Right atrium auricular region (tissue), 2 donors: ENCODE measurements at regions not wholly inside any gene's neighbourhood (a gene's known extent, or its start where the extent isn't known, plus 50 kb on each side); places are given as distances from the start of the nearest gene placed in this dataset.

Experiments used
- DNase-seq: peaks from one replicate; pipeline ENCODE4 v3.0.0-alpha.2; 2019; ENCODE audit warnings: low spot score
- H3K27ac ChIP-seq, 2 donors: fragments of 200-600 bp; sonication (generic); 1 replicate in 1 of 2; 2 replicates in 1 of 2; pipeline ENCODE4 v1.5.1; 2016 to 2019
- H3K27me3 ChIP-seq, 2 donors: fragments of 200-600 bp; sonication (generic); one replicate each; pipeline versions ENCODE4 v1.5.1 to v1.6.0; 2017 to 2019
- H3K36me3 ChIP-seq: fragments of 200-600 bp; sonication (generic); one replicate; pipeline ENCODE4 v1.5.1; 2016
- H3K4me1 ChIP-seq, 2 donors: fragments of 200-600 bp; sonication (generic); one replicate each; pipeline versions ENCODE4 v1.5.1 to v1.6.0; 2017 to 2019
- H3K4me3 ChIP-seq, 2 donors: fragments of 200-600 bp; sonication (generic); 1 replicate in 1 of 2; 2 replicates in 1 of 2; pipeline ENCODE4 v1.5.1; 2017 to 2019; ENCODE audit warnings: mild to moderate bottlenecking in 1 of 2, moderate library complexity in 1 of 2
- H3K9me3 ChIP-seq, 2 donors: fragments of 200-600 bp; sonication (generic); one replicate each; pipeline ENCODE4 v1.5.1; 2019
- CTCF ChIP-seq, 2 donors: fragments of 200-600 bp; sonication (generic); IDR thresholded peaks; one replicate each; pipeline ENCODE4 v1.5.1; 2019; ENCODE audit warnings: antibody characterized with exemption in 2 of 2

- TF ChIP-seq CTCF (IDR thresholded peaks at IDR 0.05) = no peak
- DNase-seq = no peak
- H3K27ac ChIP-seq = no peak overlapping the region
- no peaks in the 10 kb centered on the region for H3K36me3 ChIP-seq
- no peaks in the 10 kb centered on the region for H3K4me1 ChIP-seq
- no peak overlapping the region for H3K4me3 ChIP-seq
- H3K9me3 ChIP-seq = peaks cover 0 to 4% of the 10 kb centered on the region in 2 donors
- no peaks in the 10 kb centered on the region for H3K27me3 ChIP-seq
These were observed 488.3 kb upstream of the ATXN7L3B start for GRCh38 chr12:74049348-74049747.

GRCh38 chr12:74051848-74052247 lies 485.8 kb upstream of the ATXN7L3B start:
- peaks cover 0 to 4% of the 10 kb centered on the region in 2 donors for H3K9me3 ChIP-seq
- no peaks in the 10 kb centered on the region for H3K27me3 ChIP-seq
- TF ChIP-seq CTCF (IDR thresholded peaks at IDR 0.05) = no peak
- H3K36me3 ChIP-seq = no peaks in the 10 kb centered on the region
- no peak overlapping the region for H3K27ac ChIP-seq
- no peak overlapping the region for H3K4me3 ChIP-seq
- no peaks in the 10 kb centered on the region for H3K4me1 ChIP-seq
- no peak for DNase-seq

- H3K36me3 ChIP-seq = no peaks in the 10 kb centered on the region
- no peak overlapping the region for H3K27ac ChIP-seq
- DNase-seq = no peak
- no peaks in the 10 kb centered on the region for H3K27me3 ChIP-seq
- no peak for TF ChIP-seq CTCF (IDR thresholded peaks at IDR 0.05)
- no peaks in the 10 kb centered on the region for H3K4me1 ChIP-seq
- H3K9me3 ChIP-seq = peaks cover 0 to 9% of the 10 kb centered on the region in 2 donors
- no peak overlapping the region for H3K4me3 ChIP-seq
These were observed 471.2 kb upstream of the ATXN7L3B start for GRCh38 chr12:74066476-74066875.

- no peaks in the 10 kb centered on the region for H3K27me3 ChIP-seq
- H3K9me3 ChIP-seq = peaks cover 0 to 10% of the 10 kb centered on the region in 2 donors
- no peak overlapping the region for H3K27ac ChIP-seq
- no peak for DNase-seq
- H3K4me1 ChIP-seq = no peaks in the 10 kb centered on the region
- TF ChIP-seq CTCF (IDR thresholded peaks at IDR 0.05) = no peak
- H3K36me3 ChIP-seq = no peaks in the 10 kb centered on the region
- no peak overlapping the region for H3K4me3 ChIP-seq
These were observed 466.5 kb upstream of the ATXN7L3B start for GRCh38 chr12:74071182-74071581.

GRCh38 chr12:74076918-74077317 lies 460.7 kb upstream of the ATXN7L3B start:
- Histone ChIP-seq H3K4me3 (no peak overlapping the region), H3K36me3 (no peaks in the 10 kb centered on the region), H3K4me1 (no peaks in the 10 kb centered on the region), H3K9me3 (no peaks in the 10 kb centered on the region), H3K27me3 (no peaks in the 10 kb centered on the region), H3K27ac (no peak overlapping the region)
- no peak for TF ChIP-seq CTCF (IDR thresholded peaks at IDR 0.05)
- no peak for DNase-seq

GRCh38 chr12:74105434-74105833 lies 432.2 kb upstream of the ATXN7L3B start:
- no peak for DNase-seq
- Histone ChIP-seq H3K27me3 (no peaks in the 10 kb centered on the region), H3K4me3 (no peak overlapping the region), H3K36me3 (no peaks in the 10 kb centered on the region), H3K4me1 (no peaks in the 10 kb centered on the region), H3K27ac (no peak overlapping the region), H3K9me3 (no peaks in the 10 kb centered on the region)
- no peak for TF ChIP-seq CTCF (IDR thresholded peaks at IDR 0.05)
